ENCODE measurements at regions not wholly inside any gene's neighbourhood (a gene's known extent, or its start where the extent isn't known, plus 50 kb on each side); places are given as distances from the start of the nearest gene placed in this dataset.
A peak's percentile ranks its signal among the peaks of the same experiment; 100 is the strongest.
"Not testable (repeated sequence)": the region's sequence is repeated elsewhere in the genome, so short reads cannot be mapped to it uniquely, and the experiment has no call there.

- TF ChIP-seq, protein P1, sequence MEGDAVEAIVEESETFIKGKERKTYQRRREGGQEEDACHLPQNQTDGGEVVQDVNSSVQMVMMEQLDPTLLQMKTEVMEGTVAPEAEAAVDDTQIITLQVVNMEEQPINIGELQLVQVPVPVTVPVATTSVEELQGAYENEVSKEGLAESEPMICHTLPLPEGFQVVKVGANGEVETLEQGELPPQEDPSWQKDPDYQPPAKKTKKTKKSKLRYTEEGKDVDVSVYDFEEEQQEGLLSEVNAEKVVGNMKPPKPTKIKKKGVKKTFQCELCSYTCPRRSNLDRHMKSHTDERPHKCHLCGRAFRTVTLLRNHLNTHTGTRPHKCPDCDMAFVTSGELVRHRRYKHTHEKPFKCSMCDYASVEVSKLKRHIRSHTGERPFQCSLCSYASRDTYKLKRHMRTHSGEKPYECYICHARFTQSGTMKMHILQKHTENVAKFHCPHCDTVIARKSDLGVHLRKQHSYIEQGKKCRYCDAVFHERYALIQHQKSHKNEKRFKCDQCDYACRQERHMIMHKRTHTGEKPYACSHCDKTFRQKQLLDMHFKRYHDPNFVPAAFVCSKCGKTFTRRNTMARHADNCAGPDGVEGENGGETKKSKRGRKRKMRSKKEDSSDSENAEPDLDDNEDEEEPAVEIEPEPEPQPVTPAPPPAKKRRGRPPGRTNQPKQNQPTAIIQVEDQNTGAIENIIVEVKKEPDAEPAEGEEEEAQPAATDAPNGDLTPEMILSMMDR (conservative IDR thresholded peaks at IDR 0.05; ENCODE audit: low read depth, low read length), result no peak
- peak; percentile 97 for DNase-seq (ENCODE audit: low read depth)
These were observed 89.3 kb downstream of the FEM1C start for GRCh38 chr5:115455301-115455707.

GRCh38 chr5:115453391-115454095, 91.0 kb downstream of the FEM1C start:
- DNase-seq (ENCODE audit: low read depth), result no peak
- TF ChIP-seq, protein P1 (conservative IDR thresholded peaks at IDR 0.05; ENCODE audit: low read depth, low read length), result no peak
- no peak overlapping the region for H3K4me3 ChIP-seq (ENCODE audit: low read depth, low read length)

More at GRCh38 chr5:115455301-115455707, 89.3 kb downstream of the FEM1C start:
- H3K4me3 ChIP-seq (ENCODE audit: low read depth, low read length), result no peak overlapping the region

- H3K4me3 ChIP-seq (ENCODE audit: low read depth, low read length), result no peak overlapping the region
- TF ChIP-seq, protein P1 (conservative IDR thresholded peaks at IDR 0.05; ENCODE audit: low read depth, low read length), result no peak
- DNase-seq (ENCODE audit: low read depth), result peak; percentile 55
These were observed 91.9 kb downstream of the FEM1C start for GRCh38 chr5:115452536-115453235.

DNA sequence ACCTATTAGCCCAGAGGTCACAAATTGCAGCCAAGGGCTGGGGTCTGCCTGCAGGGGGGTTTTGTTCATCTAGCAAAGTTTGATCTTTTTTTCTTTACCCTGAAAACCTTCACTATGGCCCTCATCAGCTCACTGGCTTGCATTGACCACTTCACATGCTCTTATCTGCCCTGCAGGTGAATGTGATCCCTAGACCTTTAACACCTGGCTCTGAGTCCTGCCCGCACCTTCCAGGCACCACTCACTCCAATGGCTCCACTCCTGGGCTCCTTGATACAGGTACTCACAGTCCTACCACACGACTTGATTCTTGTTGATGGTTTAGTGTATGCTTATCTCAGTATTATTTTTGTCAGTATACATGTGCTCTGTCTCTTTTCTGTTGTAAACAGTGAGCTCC, 92.5 kb downstream of the FEM1C start:
- no peak overlapping the region for H3K4me3 ChIP-seq (ENCODE audit: low read depth, low read length)

GRCh38 chr5:115450741-115451140, 93.8 kb downstream of the FEM1C start:
- no peak overlapping the region for H3K4me3 ChIP-seq (ENCODE audit: low read depth, low read length)
- peak; percentile 90 for DNase-seq (ENCODE audit: low read depth)
- TF ChIP-seq, protein P1 (conservative IDR thresholded peaks at IDR 0.05; ENCODE audit: low read depth, low read length), result no peak

More for the DNA sequence above, 92.5 kb downstream of the FEM1C start:
- TF ChIP-seq, protein P1 (conservative IDR thresholded peaks at IDR 0.05; ENCODE audit: low read depth, low read length), result no peak
- DNase-seq (ENCODE audit: low read depth), result no peak

- not testable (repeated sequence) for DNase-seq (ENCODE audit: low read depth); H3K4me3 ChIP-seq (ENCODE audit: low read depth, low read length)
These were observed 95.9 kb downstream of the FEM1C start for GRCh38 chr5:115448630-115449029.

DNA sequence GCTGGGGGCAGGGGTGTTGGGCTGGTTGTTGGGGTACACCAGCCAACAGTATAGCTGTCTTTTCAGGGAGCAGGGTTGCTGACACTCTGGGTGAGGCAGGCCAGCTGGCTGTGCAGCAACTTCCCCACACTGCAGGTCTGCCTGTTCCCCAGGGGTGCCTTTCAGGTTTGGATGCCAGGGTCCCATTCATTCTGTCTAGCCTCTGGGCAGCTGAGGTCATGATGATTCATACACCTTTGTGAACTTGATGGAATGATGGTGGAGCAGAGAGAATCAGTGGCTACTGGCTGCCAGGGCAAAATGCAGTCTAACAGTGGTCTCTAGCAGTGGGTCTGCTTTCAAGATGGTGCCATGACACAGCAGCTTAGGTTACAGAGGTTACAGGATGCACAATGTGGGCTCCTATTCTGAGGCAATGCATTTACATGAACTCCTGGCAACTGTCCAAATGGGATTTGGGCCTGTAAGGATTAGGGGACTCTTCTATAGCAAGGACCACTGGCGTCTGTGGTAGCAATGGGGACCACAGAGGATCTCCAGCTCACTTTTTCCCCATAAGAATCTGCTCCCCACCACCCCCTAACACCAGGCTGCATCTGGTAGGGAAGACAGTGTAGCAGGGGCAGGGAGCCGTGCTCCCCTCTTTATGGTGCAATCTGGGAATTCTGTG, 103.7 kb downstream of the FEM1C start:
- no peak overlapping the region for H3K4me3 ChIP-seq (ENCODE audit: low read depth, low read length)
- TF ChIP-seq, protein P1 (conservative IDR thresholded peaks at IDR 0.05; ENCODE audit: low read depth, low read length), result no peak
- no peak for DNase-seq (ENCODE audit: low read depth)
